NCI-H146 treated with DMSO at 0.1 percent for 48 hours (cell line): ENCODE measurements at regions not wholly inside any gene's neighbourhood (a gene's known extent, or its start where the extent isn't known, plus 50 kb on each side); places are given as distances from the start of the nearest gene placed in this dataset.
"Not testable (repeated sequence)": the region's sequence is repeated elsewhere in the genome, so short reads cannot be mapped to it uniquely, and the experiment has no call there.

Source experiments
- DNase-seq: peaks from one replicate; lab custom pipeline; 2025; ENCODE audit not compliant: unreplicated experiment; lab: John Stamatoyannopoulos, UW

DNA sequence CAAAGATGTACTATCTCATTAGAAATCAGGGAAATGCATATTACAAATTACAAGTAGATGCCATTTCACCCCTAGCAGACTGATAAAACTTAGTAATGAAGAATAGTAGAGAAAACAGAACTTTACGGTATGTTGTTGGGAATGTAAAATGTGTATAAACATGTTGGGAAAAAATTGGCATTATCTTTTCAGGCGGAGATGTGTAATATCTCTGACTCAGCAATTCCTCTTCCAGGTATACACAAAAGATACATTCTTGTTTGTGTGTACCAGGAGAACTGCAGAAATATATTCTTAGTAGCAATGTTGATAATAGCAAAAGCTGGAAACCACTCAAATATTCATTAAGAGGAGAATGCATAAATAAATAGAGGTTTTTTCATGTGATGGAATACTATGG lies 204.5 kb downstream of the LPIN1 start:
- no peak for DNase-seq

DNA sequence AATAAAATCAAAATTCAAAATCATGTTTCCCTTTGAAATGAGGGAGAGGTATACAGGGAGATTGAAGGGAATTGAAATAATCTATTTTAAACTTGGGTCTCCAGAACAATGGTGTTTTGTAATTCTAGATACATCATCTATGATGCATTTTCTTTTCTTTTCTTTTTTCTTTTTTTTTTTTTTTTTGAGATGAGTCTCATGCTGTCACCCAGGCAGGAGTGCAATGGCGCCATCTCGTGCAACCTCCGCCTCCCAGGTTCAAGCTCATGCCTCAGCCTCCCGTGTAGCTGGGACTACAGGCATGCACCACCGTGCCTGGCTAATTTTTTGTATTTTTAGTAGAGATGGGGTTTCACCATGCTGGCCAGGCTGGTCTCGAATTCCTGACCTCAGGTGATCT lies 205.1 kb downstream of the LPIN1 start:
- DNase-seq = not testable (repeated sequence)

DNA sequence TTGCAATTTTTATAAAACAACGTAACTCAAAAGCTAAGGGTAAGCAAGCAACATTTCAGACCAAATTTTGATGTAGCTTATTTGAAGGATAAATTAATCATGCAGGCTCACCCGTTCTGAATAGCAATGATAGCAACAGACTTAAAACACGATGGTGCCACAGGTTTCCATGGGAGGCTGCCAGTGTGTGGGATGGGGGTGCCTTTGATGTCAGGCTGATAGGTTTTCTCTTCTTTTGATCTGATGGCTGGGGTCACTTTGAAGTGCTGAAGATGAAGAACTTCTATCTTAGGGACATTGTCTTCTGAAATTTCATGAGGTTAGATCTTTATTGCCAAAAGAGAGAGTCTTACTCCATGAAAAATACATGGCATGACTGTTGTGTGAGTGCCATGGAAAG lies 206.8 kb downstream of the LPIN1 start:
- no peak for DNase-seq

DNA sequence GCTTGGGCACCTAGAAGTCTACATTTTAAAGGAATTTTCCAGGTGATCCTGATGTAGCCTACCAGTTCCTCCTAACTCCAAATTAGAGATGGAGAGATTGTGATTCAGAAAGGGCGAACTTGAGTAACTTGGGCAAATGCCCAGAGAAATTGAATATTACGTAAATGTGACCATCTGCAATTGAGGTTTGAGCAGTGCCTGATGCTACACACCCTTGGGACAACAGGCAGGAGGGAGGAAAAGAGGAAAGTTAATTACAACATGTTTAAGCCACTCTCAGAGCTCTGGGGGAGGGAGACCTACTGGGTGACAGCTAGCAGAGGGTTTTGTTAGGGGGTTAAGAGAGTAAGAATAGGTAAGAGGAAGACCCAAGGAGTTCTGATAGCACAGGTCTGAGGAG lies 208.9 kb downstream of the LPIN1 start:
- no peak for DNase-seq

DNA sequence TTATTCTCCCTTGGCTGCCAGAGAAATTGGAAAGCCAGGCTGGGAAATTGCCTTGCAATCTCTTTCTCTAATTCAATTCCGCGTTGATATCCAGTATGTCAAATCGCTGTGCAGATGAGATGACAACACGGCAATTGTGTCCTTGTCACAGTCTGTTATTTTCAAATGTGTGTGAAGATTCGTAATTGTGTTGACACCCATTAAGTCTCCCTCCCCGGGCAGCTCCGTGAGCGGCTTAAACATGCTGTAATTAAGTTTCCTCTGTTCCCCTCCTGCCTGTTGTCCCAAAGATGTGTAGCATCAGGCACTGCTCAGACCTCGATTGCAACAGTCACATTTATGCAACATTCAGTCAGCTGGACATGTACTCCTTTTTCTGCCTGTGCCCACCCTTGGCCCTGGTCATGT lies 209.5 kb downstream of the LPIN1 start:
- no peak for DNase-seq

DNA sequence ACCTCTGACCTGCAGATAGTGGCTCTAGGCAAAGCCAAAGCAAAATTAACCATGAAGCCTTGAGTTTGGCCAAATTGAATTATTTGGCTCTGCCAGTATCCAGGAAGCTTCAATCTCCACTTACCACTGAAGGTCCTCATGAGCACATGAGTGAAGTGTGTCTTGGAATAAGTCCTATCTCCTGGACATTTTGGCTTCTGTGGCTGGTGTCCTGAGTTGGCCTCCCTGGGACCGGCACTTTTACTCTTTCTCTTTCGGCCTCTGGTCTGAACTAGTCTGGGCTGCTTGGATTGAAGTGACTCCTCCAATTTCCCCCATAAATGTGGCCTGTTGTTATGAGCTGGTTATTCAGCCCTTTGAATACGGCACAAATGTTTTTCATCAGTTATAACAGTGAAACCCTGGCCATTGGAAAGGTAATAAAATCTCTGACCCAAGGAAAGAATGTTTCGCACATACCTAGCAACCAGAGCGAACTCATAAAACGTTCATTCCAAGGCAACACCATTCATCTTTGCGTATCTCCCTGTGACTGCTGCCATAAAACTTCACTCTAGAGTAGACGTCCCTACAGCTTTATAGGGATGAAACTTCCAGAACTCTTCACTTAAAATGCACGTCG lies 216.4 kb downstream of the LPIN1 start:
- DNase-seq = no peak

DNA sequence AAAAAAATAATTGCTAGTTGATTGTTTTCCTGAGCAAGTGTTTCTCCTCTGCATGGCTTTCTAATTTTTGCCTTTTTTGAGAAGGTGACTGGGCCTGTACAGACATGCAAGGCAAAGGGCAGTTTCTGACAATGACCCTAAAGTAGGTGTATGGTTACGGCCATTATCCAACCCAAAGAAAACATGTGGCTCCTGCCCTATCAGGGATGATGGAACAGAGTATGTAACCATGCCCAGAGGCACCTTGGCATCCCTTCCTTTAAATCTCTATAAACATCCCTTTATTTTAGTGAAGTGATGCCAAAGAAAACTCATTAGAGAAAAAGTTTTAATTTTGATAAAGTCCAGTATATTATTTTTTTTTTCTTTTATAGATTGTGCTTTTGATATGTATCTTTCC lies 217.5 kb downstream of the LPIN1 start:
- no peak for DNase-seq

DNA sequence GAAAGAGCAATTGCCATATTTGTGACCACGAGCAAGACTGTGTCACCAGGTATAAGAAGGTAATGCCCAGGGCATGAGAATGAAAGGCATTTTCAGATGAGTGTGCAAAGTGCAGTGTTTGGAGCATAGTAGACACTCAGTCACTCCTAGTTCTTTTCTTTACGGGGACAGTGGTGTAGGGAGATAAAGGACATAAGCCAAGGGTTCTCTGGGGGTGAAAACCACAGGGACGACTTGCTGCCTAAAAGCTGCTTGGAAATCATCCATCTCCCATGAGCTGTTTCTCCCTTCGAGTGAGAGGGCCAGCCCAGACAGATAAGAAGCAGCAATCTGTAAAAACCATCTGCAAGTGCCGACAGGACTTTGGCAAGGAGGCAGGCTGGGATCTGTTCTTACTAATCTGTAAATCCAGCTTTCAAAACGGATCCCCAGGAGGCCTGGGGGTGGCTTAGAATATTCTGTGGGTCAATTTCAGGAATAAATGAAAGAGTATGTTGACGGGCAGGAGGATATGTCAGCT lies 221.6 kb downstream of the LPIN1 start:
- no peak for DNase-seq

DNA sequence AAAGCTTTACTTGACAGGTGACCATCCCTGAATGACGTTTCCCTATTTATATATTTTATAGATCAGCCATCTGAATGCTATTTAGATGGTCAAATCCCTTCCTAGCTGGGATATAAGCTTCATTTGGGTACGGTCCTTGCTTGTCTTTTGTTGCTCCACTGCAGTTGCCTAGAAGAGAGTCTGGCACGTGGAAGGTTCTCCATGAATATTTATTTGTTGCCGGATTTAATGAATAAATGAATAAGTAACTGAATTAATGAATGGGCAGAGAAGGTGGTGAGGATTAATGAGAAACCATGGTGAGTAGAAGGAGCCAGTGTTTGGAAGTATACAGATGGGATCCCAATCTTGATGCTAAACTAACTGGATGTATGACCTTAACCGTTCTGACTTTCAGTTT lies 222.1 kb downstream of the LPIN1 start:
- no peak for DNase-seq

DNA sequence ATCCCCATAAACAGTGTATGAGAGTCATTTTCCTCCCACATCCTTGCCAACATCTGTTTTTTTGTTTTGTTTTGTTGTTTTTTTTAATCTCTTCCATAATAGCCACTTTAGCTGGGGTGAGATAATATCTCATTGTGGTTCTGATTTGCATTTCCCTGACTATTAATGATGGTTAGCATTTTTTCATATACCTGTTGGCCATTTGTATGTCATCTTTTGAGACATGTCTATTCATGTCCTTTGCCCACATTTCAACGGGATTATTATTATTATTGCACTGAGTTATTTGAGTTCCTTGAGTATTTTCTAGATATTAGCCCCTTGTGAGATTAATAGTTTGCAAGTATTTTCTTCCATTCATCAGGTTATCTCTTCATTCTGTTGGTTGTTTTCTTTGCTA lies 223.3 kb downstream of the LPIN1 start:
- no peak for DNase-seq

DNA sequence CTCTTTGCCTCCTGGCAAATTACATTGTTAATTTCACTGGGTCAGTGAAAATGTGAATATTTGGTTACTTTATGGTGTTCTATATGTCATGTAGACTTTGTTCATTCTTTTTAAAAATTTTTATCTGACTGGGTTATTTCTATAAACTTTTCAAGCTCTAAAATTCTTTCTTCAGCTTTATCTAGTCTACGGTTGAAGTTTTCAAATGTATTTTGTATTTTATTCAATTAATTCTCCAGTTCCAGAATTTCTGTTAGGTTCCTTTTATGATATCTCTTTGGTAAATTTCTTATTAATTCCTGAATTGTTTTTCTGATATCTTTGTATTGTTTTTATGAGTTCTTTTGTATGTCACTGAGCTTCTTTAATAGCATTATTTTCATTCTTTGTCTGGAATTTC lies 228.1 kb downstream of the LPIN1 start:
- no peak for DNase-seq

DNA sequence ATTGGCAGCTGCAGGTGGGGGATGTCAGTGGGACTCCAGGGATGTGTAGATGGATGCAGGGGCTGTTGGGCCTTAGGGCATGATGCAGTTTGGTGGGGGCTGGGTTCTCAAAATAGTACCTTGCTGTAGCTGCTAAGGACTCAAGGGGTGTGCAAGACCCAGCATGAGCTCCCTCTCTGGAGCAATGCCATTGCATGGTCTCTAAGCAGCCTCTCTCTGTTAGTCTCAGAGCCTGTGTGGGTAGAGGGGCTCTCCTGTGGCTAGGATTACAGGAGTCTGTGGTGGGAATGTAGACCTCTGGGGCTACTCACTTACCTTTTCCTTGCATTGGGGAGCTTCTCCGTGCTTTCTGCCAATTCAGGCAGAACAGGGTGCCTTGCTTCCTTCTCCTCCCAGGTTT lies 228.9 kb downstream of the LPIN1 start:
- no peak for DNase-seq

DNA sequence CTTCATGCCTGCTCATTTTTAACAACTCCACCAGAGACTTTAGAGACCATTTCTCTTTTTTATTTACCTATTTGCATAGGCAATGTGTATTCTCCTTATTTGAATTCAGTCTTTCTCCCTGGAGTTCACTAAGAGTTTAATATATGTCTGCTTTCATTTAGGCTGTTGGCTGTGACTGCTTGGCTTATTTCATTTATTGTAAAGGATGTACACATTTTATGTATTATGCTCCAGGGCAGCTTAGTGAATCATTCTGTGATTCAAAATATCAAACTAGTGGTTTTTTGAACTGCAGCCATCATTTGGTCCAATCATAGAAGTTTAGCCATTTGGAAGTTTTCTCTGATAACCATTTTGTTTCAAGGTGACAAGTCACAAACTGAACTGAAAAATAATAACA lies 229.6 kb downstream of the LPIN1 start:
- DNase-seq = no peak

DNA sequence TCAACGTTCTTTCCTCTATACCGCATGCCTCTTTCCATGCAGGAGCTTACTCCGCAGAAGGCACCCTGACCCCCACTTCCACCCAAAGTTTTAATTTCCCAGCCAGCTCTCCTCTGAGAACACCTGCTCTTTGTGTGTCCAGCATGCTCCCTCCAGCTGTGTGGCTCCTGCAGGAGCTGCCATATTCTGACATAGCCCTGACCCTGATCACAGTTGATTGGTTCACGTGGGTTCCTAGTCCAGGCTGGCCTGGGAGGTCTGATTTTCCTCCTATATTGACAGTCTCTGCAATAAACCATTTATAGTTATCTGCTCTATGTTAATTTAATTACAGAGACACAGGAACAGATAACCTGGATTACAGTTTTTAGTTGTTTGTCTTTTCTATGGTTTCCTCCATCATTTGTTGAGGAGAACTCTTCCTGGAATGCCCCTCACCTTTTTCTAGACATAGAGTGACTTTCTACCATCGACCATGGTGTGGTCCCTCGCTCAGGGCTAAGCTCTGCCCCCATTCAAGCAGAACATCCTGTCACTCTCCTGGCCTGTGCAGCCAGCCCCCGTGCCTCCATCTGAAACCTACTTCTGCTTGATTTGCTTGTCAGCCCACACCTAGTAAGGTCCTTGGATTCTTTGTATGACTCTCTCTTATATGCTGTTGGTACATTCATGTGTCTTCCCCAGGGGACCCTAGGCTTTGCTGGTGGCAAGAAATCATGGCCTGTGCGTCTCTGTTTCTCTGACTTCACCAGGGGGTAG lies 231.5 kb downstream of the LPIN1 start:
- DNase-seq = no peak

DNA sequence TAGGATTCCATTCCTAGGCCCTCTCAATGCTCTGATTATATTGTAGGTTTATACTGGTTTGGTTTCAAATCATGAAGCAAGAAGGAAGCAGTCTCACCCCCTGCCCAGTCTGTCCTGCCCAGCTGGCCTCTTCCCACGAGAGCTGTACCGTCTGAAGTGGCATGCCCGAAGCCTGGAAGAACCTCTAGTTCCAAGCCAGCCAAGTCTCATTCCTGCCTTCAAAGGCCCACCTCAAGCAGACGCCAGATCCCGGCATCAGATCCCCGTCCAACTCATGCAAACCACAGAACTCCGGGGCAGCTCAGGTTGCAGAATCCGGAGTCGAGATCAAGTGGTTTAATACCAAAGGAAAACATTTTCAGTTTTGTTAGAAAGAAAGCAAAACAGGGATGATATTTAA lies 234.4 kb downstream of the LPIN1 start:
- DNase-seq = no peak

DNA sequence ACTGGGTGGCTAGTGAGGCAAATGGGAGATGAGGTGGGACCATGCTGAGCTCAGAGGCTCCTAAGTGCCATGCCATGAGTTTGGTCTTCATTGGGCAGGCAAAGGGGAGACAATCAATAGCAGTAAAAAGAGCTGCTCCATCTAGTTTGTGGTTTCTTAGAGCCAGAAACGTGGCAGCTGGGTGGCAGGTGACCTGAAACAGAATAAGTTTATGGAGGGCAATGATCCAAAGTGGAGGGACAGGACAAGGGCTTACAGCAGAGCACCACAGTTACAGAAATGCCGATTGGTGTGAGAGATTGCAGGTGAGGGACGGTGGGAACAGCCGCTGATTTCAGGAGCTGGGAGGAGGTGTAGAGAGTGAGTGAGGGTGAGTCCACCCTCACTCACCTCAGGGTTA lies 237.0 kb downstream of the LPIN1 start:
- DNase-seq = no peak

DNA sequence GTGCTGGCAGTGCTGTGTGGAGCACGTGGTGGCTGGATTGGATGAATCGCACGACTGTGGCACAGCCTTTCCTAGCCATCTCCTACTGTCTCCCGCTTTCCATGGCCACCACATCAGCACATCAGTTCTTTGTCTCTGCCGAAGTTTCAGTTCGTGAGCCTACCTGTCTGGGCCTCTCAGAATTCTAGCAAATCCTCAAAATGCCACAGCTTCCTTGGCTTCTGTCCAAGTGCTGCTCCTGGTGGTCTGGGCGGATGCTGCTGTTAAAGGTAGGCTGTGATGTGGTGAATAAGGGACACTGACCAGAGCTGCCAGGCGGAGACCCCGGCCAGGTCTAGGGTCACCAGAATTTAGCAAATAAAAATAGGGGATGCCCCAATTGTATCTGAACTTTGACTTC lies 237.4 kb downstream of the LPIN1 start:
- no peak for DNase-seq

DNA sequence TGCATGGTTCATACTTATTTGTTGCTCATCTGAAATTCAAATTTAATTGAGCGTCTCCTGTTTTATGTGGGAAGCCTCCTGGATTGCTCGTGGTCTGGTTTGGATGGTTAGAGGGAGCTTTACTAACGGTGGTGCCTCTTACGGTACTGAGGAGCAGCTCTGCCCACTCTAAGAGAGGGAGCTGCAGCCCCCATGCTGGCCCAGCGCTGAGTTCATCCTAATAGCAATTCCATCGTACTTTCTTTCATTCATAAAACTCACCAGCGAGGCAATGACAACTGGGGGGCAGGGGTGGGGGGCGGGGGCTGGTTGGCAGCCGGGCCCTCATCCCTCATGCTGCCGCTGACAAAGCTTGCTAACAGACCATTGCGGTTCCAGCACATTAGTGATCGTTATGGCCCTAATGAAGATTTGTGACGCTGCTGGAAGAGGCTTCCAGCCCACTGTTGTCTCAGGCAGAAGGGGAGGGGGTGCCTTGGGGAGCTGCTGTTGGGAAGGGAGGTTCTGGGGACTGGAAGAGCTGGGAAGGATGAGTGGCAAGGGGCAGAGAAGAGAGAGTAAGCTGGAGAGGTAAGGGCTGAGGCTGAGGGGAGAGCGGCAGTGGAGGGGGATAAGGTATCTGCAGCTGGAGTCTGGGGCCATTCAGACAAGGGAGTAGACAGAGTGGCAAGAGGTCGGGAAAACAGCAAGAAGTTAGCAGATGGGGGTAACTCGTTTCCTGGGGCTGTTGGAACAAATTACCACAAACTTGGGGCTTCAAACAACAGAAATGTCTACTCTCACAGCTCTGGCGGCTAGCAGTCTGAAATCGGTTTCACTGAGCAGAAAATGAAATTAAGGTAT lies 238.1 kb downstream of the LPIN1 start:
- DNase-seq = no peak

DNA sequence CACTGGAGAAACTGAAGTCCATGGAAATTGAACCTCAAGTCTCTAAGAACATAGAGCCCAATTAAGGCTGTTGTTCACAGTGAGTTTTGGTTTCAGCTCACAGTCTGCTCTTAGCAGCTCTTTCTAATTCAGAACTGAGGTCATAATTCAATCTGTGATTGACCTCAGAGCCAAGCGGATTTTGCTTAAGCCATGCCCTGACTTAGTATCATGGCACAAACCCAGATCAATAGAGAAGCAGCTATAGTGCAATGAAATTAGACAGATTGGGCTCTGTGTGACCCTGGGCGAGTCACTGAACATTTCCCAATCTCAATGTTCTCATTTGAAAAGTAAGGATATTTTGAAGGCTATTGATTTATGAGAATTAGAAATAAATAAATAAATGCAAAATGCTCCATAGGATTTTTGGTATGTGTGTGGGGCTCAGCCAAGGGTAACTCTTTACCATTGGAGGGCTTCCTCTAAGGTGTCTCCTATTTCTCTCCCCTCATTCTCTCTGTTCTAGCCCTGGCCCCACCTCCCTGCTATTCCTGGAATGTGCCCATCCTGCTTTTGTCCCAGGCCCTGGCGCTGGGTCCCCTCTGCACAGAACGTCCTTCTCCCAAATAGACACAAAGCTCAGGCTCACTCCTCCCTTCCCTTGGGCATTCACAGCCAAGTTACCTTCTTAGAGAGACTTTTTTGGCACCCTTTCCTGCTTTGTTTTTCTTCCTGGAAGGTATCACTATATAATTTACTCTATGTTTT lies 239.6 kb downstream of the LPIN1 start:
- DNase-seq = no peak

DNA sequence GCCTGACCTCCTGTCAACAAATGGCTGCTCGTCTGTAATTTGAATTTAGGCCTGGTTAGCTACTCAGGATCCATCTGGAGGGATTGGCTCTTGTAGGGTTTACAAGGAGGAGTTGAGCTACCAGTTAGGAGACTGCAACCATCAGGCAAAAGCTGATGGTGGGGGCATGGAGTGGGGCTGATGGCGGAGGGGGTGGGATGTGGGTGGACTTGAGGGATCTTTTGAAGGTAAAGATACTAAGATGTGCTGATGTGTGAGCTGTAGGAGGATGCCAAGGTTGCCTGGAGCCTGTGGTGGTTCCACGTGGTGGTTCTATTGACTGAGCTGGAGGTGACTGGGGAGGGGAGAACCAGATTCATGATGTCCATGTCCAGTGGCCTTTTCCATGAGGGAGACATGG lies 240.7 kb downstream of the LPIN1 start:
- DNase-seq = no peak

DNA sequence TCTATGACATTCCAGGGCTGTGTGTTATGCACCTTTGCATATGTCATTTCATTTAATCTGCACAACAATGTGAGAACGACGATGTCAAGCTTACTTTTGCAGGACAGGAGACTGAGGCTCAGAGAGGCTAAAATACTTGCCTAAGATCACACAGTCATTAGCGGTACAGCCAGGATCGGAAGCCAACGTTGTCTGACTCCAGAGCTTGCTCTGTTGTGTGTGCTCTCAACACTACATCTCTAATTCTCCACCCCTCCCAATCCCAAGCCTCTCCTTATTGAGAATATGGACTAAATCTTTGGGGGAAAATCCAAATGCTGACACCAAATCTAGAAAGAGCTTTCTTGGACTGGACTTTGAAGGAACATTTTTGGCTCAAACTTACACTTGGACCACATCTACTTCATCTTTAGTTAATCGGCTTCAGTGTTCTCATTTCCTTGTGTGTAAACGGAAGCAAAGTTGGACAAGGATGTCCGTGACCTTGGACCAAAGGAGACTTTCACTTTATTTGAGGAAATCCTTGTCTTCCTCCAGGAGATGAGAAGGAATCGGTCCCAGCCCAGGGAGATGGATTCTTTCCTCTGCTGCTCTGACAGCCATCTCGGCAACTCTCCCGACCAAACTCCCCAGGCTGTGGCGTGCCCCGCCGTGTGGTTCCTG lies 242.4 kb downstream of the LPIN1 start:
- DNase-seq = no peak
